Uterus (tissue), 3 donors: ENCODE measurements at regions not wholly inside any gene's neighbourhood (a gene's known extent, or its start where the extent isn't known, plus 50 kb on each side); places are given as distances from the start of the nearest gene placed in this dataset.
A peak's percentile ranks its signal among the peaks of the same experiment; 100 is the strongest.

Source experiments
- DNase-seq, 2 donors: peaks; one replicate each; pipeline ENCODE4 v3.0.0-alpha.2; 2019 to 2020
- H3K27ac ChIP-seq, 2 donors: fragments of 200-600 bp; sonication (generic); 1 replicate in 1 of 2; 2 replicates in 1 of 2; pipeline ENCODE4 v1.5.1; 2016 to 2018
- H3K27me3 ChIP-seq, 2 donors: fragments of 200-600 bp; sonication (generic); one replicate each; pipeline ENCODE4 v1.5.1; 2018 to 2019; ENCODE audit warnings: control low read depth in 1 of 2
- H3K36me3 ChIP-seq, 2 donors: fragments of 200-600 bp; sonication (generic); one replicate each; pipeline ENCODE4 v1.5.1; 2019; ENCODE audit warnings: control low read depth in 1 of 2
- H3K4me1 ChIP-seq, 2 donors: fragments of 200-600 bp; sonication (generic); one replicate each; pipeline ENCODE4 v1.5.1; 2018 to 2019; ENCODE audit warnings: control low read depth in 1 of 2
- H3K4me3 ChIP-seq, 2 donors: fragments of 200-600 bp; sonication (generic); 1 replicate in 1 of 2; 2 replicates in 1 of 2; pipeline ENCODE4 v1.5.1; 2018 to 2019; ENCODE audit warnings: mild to moderate bottlenecking in 1 of 2
- H3K9me3 ChIP-seq, 2 donors: fragments of 200-600 bp; sonication (generic); one replicate each; pipeline ENCODE4 v1.5.1; 2019; ENCODE audit warnings: control low read depth in 1 of 2
- CTCF ChIP-seq, 4 experiments: fragments of 200-600 bp in 2 of 4; fragments of 450-650 bp in 2 of 4; sonication (generic) in 2 of 4; IDR thresholded peaks; one replicate each; pipeline ENCODE4 v1.5.1; 2016 to 2019; ENCODE audit warnings: antibody characterized with exemption in 4 of 4, mild to moderate bottlenecking in 2 of 4, moderate library complexity in 1 of 4
- POLR2A ChIP-seq, 2 donors: fragments of 450-650 bp; IDR thresholded peaks; one replicate each; pipeline ENCODE4 v1.6.1; 2016; ENCODE audit warnings: antibody characterized with exemption in 2 of 2, mild to moderate bottlenecking in 1 of 2, moderate library complexity in 1 of 2
- intact Hi-C: fragments of 100-400 bp; cut with DNase I; formaldehyde crosslinking; loops from one replicate; pipeline ENCODE4 v1.15.1; 2023; ENCODE audit warnings: low total_unique reads
- donor health status: DM: yes; HTN: yes; CAD: no.

DNA sequence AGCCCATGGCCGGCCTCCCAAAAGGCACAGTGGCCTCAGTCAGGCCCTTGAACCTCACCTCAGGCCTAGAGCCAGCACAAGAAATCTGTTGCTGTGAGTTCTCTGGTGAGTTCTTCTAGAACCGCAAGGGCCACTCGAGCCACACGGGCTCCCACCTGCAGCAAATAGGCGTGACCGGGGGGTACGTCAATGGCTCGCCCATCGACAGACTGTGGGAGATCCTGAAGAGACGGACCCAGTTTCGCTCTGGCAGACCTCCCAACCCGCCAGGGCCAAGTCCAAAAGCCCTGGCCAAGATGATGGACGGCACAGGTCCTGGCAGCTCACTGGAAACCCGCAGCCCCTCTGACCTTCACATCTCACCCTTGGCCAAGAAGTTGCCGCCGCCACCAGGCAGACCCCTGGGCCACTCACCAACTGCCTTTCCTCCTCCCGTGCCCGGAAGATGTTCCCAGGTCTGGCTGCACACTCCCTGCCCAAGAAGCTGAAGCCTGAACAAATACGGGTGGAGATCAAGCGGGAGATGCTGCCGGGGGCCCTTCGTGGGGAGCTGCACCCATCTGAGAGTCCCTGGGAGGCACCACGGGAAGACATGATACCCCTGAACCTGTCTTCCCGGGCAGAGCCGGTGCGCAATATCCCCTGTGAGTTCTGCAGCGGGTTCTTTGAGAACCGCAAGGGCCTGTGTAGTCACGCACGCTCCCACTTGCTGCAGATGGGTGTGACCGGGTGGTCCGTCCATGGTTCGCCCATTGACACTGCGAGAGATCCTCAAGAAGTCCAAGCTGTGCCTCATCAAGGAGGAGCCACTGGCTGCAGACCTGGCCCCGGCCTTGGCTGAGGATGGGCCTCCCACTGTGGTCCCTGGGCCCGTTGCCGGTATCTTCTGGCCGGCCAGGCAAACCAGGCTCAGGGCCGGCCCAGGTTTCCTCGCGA lies 544.2 kb upstream of the CCDC179 start:
- Histone ChIP-seq H3K4me1 (no peaks in the 10 kb centered on the region), H3K27ac (no peak overlapping the region), H3K4me3 (no peak overlapping the region), H3K9me3 (no peaks in the 10 kb centered on the region), H3K27me3 (no peaks in the 10 kb centered on the region), H3K36me3 (no peaks in the 10 kb centered on the region)
- DNase-seq = peak in 1 of 2 donors; percentile 11
- intact Hi-C loops = no loop called here
- no peak for TF ChIP-seq POLR2A (IDR thresholded peaks at IDR 0.05)
- no peak for TF ChIP-seq CTCF (IDR thresholded peaks at IDR 0.05)

DNA sequence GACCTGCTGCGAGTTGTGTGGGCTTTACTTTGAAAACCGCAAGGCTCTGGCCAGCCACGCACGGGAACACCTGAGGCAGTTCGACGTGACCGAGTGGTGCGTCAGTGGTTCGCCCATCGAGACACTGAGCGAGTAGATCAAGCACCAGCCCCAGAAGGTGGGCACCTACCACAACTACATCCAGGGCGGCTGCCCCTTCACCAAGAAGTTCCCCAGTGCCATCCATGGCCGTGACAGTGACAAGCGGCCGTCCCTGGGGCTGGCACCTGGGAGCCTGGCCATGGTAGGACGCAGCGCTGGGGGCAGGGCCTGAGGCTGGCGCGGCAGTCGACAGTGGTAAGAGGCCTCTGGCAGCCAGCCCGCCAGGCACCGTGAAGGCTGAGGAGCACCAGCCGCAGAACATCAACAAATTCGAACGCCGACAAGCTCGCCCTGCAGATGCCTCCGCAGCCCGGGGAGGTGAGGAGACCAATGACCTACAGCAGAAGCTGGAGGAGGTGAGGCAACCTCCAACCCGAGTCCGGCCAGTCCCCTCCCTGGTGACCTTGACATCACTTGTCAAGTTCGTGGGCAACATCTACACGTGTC lies 545.2 kb upstream of the CCDC179 start:
- Histone ChIP-seq H3K36me3 (no peaks in the 10 kb centered on the region), H3K27me3 (no peaks in the 10 kb centered on the region), H3K27ac (no peak overlapping the region), H3K4me1 (no peaks in the 10 kb centered on the region), H3K9me3 (no peaks in the 10 kb centered on the region), H3K4me3 (no peak overlapping the region)
- intact Hi-C loops = no loop called here
- DNase-seq = no peak
- no peak for TF ChIP-seq POLR2A (IDR thresholded peaks at IDR 0.05)
- no peak for TF ChIP-seq CTCF (IDR thresholded peaks at IDR 0.05)

GRCh38 chr11:23406131-23406819 lies 546.0 kb upstream of the CCDC179 start:
- H3K27ac ChIP-seq = no peak overlapping the region
- H3K9me3 ChIP-seq = no peaks in the 10 kb centered on the region
- TF ChIP-seq CTCF (IDR thresholded peaks at IDR 0.05) (no peak), POLR2A (IDR thresholded peaks at IDR 0.05) (no peak)
- no peaks in the 10 kb centered on the region for H3K36me3 ChIP-seq
- no peak for DNase-seq
- no peak overlapping the region for H3K4me3 ChIP-seq
- H3K27me3 ChIP-seq = no peaks in the 10 kb centered on the region
- intact Hi-C loops = no loop called here
- no peaks in the 10 kb centered on the region for H3K4me1 ChIP-seq

DNA sequence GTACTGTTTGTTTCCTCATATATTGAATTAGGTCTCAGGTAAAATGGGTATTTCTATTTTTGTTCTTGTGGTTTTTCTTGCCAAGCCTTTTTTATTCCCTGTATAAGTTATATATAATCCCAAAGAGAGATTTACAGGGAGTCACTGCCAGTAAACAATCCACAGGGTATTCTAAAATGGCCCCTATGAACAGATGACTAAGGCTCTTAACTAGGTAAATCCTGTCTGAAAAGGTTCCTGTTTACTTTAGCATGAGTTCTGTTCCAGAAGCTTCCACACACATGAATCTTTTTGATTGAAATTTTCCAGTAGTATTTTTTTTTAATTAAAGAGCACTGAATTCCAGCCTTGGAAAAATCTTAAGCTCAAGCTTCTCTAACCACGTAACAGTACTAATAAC lies 552.8 kb upstream of the CCDC179 start:
- intact Hi-C loops = no loop called here
- Histone ChIP-seq H3K36me3 (no peaks in the 10 kb centered on the region), H3K4me3 (no peak overlapping the region), H3K27ac (no peak overlapping the region), H3K9me3 (no peaks in the 10 kb centered on the region), H3K4me1 (no peaks in the 10 kb centered on the region), H3K27me3 (no peaks in the 10 kb centered on the region)
- TF ChIP-seq CTCF (IDR thresholded peaks at IDR 0.05) (no peak), POLR2A (IDR thresholded peaks at IDR 0.05) (no peak)
- no peak for DNase-seq

DNA sequence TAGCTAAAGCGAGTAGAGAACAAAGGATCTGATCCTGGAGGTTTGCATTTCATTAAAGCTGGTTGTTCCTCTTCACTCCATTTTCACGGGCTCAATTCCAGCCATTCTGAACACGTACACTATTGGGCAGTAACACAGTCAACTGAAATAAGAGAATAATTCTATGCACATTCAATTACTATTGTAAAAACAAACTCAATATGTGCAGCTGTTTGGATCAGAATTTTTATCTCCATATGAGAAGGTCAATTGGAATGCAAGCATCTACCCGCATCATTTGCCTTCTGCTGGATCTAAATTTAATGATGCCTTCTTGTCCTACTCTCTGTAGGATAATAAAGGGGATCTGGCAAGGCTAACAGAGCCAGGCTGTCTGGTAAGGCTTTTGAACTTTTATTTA lies 562.8 kb upstream of the CCDC179 start:
- Histone ChIP-seq H3K27ac (no peak overlapping the region), H3K4me1 (no peaks in the 10 kb centered on the region), H3K36me3 (no peaks in the 10 kb centered on the region), H3K4me3 (no peak overlapping the region), H3K27me3 (no peaks in the 10 kb centered on the region), H3K9me3 (no peaks in the 10 kb centered on the region)
- intact Hi-C loops = no loop called here
- no peak for DNase-seq
- no peak for TF ChIP-seq POLR2A (IDR thresholded peaks at IDR 0.05)
- no peak for TF ChIP-seq CTCF (IDR thresholded peaks at IDR 0.05)
